ENCODE measurements at regions not wholly inside any gene's neighbourhood (a gene's known extent, or its start where the extent isn't known, plus 50 kb on each side); places are given as distances from the start of the nearest gene placed in this dataset.

DNA sequence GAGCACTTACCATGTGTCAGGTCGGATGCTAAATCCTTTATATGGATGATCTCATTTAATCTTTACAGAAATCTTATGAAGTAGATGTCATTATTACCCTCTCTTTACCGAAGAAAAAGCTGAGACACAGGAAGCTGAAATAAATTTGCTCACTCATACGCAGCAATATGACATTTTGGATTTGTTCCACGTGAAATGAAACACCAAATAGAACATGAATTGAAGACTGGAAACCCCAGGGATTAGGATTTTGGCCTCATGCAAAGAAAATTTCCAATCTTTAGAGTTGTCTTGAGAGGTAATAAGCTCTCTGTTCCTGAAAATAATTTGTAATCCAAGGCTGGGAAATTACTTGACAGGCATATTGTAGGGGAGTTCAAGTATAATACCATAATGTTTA, 354.4 kb upstream of the CLNK start:
- ATAC-seq (no peak), DNase-seq (ENCODE audit: low read depth, low spot score) (no peak)
- TF ChIP-seq, protein P1, sequence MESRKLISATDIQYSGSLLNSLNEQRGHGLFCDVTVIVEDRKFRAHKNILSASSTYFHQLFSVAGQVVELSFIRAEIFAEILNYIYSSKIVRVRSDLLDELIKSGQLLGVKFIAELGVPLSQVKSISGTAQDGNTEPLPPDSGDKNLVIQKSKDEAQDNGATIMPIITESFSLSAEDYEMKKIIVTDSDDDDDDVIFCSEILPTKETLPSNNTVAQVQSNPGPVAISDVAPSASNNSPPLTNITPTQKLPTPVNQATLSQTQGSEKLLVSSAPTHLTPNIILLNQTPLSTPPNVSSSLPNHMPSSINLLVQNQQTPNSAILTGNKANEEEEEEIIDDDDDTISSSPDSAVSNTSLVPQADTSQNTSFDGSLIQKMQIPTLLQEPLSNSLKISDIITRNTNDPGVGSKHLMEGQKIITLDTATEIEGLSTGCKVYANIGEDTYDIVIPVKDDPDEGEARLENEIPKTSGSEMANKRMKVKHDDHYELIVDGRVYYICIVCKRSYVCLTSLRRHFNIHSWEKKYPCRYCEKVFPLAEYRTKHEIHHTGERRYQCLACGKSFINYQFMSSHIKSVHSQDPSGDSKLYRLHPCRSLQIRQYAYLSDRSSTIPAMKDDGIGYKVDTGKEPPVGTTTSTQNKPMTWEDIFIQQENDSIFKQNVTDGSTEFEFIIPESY (IDR thresholded peaks at IDR 0.05; ENCODE audit: extremely low read depth, insufficient replicate concordance, low read length) = no peak
- no peak for TF ChIP-seq ZFX (IDR thresholded peaks at IDR 0.05)
- TF ChIP-seq ELF1 (IDR thresholded peaks at IDR 0.05; ENCODE audit: borderline replicate concordance, low read depth) = no peak
- TF ChIP-seq TCF7L2 (IDR thresholded peaks at IDR 0.05; ENCODE audit: borderline replicate concordance, extremely low read depth, insufficient read depth, insufficient read length) = no peak
- no peak for TF ChIP-seq RAD21 (IDR thresholded peaks at IDR 0.05; ENCODE audit: low read depth)
- TF ChIP-seq YY1 (IDR thresholded peaks at IDR 0.05; ENCODE audit: extremely low read depth, insufficient replicate concordance, low read depth, low read length) = no peak
- no peak for TF ChIP-seq EZH2 (IDR thresholded peaks at IDR 0.05)
- TF ChIP-seq, protein P2, sequence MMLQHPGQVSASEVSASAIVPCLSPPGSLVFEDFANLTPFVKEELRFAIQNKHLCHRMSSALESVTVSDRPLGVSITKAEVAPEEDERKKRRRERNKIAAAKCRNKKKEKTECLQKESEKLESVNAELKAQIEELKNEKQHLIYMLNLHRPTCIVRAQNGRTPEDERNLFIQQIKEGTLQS (IDR thresholded peaks at IDR 0.05) = no peak
- TF ChIP-seq EGR1 (IDR thresholded peaks at IDR 0.05; ENCODE audit: low read depth) = no peak
- TF ChIP-seq EZH2phosphoT487 (IDR thresholded peaks at IDR 0.05; ENCODE audit: borderline replicate concordance) = no peak
- TF ChIP-seq CBX3 (IDR thresholded peaks at IDR 0.05; ENCODE audit: low read depth) = no peak
- TF ChIP-seq, protein P3, sequence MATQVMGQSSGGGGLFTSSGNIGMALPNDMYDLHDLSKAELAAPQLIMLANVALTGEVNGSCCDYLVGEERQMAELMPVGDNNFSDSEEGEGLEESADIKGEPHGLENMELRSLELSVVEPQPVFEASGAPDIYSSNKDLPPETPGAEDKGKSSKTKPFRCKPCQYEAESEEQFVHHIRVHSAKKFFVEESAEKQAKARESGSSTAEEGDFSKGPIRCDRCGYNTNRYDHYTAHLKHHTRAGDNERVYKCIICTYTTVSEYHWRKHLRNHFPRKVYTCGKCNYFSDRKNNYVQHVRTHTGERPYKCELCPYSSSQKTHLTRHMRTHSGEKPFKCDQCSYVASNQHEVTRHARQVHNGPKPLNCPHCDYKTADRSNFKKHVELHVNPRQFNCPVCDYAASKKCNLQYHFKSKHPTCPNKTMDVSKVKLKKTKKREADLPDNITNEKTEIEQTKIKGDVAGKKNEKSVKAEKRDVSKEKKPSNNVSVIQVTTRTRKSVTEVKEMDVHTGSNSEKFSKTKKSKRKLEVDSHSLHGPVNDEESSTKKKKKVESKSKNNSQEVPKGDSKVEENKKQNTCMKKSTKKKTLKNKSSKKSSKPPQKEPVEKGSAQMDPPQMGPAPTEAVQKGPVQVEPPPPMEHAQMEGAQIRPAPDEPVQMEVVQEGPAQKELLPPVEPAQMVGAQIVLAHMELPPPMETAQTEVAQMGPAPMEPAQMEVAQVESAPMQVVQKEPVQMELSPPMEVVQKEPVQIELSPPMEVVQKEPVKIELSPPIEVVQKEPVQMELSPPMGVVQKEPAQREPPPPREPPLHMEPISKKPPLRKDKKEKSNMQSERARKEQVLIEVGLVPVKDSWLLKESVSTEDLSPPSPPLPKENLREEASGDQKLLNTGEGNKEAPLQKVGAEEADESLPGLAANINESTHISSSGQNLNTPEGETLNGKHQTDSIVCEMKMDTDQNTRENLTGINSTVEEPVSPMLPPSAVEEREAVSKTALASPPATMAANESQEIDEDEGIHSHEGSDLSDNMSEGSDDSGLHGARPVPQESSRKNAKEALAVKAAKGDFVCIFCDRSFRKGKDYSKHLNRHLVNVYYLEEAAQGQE (IDR thresholded peaks at IDR 0.05; ENCODE audit: low read depth) = no peak
- TF ChIP-seq, protein P4, sequence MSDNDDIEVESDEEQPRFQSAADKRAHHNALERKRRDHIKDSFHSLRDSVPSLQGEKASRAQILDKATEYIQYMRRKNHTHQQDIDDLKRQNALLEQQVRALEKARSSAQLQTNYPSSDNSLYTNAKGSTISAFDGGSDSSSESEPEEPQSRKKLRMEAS (IDR thresholded peaks at IDR 0.05) = no peak
- no peak for TF ChIP-seq POLR2A (IDR thresholded peaks at IDR 0.05; ENCODE audit: borderline replicate concordance, extremely low read depth, insufficient read depth, insufficient read length)
- POLR2A ChIA-PET = no interaction called here
- H3K9ac ChIP-seq (ENCODE audit: low read length) = no peak overlapping the region
- H3K4me2 ChIP-seq (ENCODE audit: low read length) = no peak overlapping the region
- CTCF ChIA-PET = no interaction called here
- no peaks in the 10 kb centered on the region for H3K9me2 ChIP-seq (ENCODE audit: insufficient read depth)
- no peaks in the 10 kb centered on the region for H3K27me3 ChIP-seq (ENCODE audit: insufficient read depth, low read length)
- H3K27ac ChIP-seq (ENCODE audit: low read depth, low read length) = no peak overlapping the region
- no peaks in the 10 kb centered on the region for H3K9me3 ChIP-seq (ENCODE audit: control insufficient read depth in 1 of 2, insufficient read depth in 1 of 2, low read depth in 1 of 2, low read length in 2 of 2)
- no peaks in the 10 kb centered on the region for H4K20me1 ChIP-seq (ENCODE audit: insufficient read depth)
- BruUV-seq (replicated peaks) = no TSS peak
- H3K36me3 ChIP-seq (ENCODE audit: control insufficient read depth in 1 of 2, insufficient read depth in 2 of 2, low read length in 2 of 2) = no peaks in the 10 kb centered on the region
- intact Hi-C loops (cut with micrococcal nuclease) = no loop called here
- H3K4me1 ChIP-seq (ENCODE audit: control insufficient read depth in 1 of 2, insufficient read depth in 2 of 2, low read length in 2 of 2) = no peaks in the 10 kb centered on the region
- RAD21 ChIA-PET (ENCODE audit: low non-redundant PET in 1 of 2, low total read pairs in 2 of 2, uncharacterized antibody in 2 of 2, unreplicated experiment in 2 of 2) = no interaction called here
- H3K79me2 ChIP-seq (ENCODE audit: insufficient read depth, low read length) = no peaks in the 10 kb centered on the region
- no peak overlapping the region for H3K4me3 ChIP-seq (replicated peaks in 1 of 2; ENCODE audit: low read depth in 1 of 2, low read length in 2 of 2)
- H2AFZ ChIP-seq (ENCODE audit: low read depth, low read length, poor library complexity, severe bottlenecking) = no peak overlapping the region
